Panc1 (cell line): ENCODE measurements at regions not wholly inside any gene's neighbourhood (a gene's known extent, or its start where the extent isn't known, plus 50 kb on each side); places are given as distances from the start of the nearest gene placed in this dataset.
"Not testable (repeated sequence)": the region's sequence is repeated elsewhere in the genome, so short reads cannot be mapped to it uniquely, and the experiment has no call there.

Experiments used
- ATAC-seq: fragments of 200-7000 bp; cut with Tn5 transposase; 2 replicates; pipeline ENCODE4 v1.9.1; 2020; ENCODE audit warnings: mild to moderate bottlenecking, moderate library complexity
- BruUV-seq: library from RNA; stranded (reverse); fragments of 400-500 nt; replicated peaks from 2 replicates; lab custom pipeline; 2021; lab: Mats Ljungman, UMichigan
- CTCF ChIA-PET: fragments of 300-600 bp; sonication (Branson Sonifier 250); formaldehyde crosslinking; loops from one replicate; lab custom pipeline; 2022; ENCODE audit warnings: antibody characterized with exemption; lab: Charles Lee
- POLR2A ChIA-PET: fragments of 300-600 bp; sonication (Branson Sonifier 250); formaldehyde crosslinking; loops from one replicate; lab custom pipeline; 2022; ENCODE audit warnings: antibody characterized with exemption; lab: Charles Lee
- DNase-seq: peaks from one replicate; pipeline ENCODE4 v3.0.0-alpha.2; 2010; ENCODE audit warnings: low read depth, low spot score
- H3K27ac ChIP-seq: 2 replicates; pipeline ENCODE4 v1.5.1; 2011; ENCODE audit warnings: mild to moderate bottlenecking, low read length, inconsistent platforms
- H3K27me3 ChIP-seq: fragments of 200-500 bp; sonication (Bioruptor generic); 2 replicates; pipeline ENCODE4 v1.6.0; 2014; ENCODE audit warnings: low read length, inconsistent platforms; ENCODE audit not compliant: control insufficient read depth, insufficient read depth
- H3K36me3 ChIP-seq: fragments of 200-500 bp; sonication (Bioruptor generic); 2 replicates; pipeline ENCODE4 v1.5.1; 2014; ENCODE audit warnings: inconsistent platforms, mild to moderate bottlenecking, low read length, moderate library complexity; ENCODE audit not compliant: control insufficient read depth, insufficient read depth
- H3K4me1 ChIP-seq: 2 replicates; pipeline ENCODE4 v1.5.1; 2011; ENCODE audit warnings: inconsistent platforms, mild to moderate bottlenecking, low read length, moderate library complexity; ENCODE audit not compliant: control insufficient read depth, insufficient read depth
- H3K4me3 ChIP-seq, 2 experiments: 2 replicates each; pipeline ENCODE4 v1.5.1; 2011 to 2012; ENCODE audit warnings: low read depth in 2 of 2, low read length in 2 of 2, mild to moderate bottlenecking in 2 of 2, inconsistent platforms in 1 of 2, moderate library complexity in 1 of 2
- H3K9me3 ChIP-seq: fragments of 200-500 bp; sonication (Bioruptor generic); 2 replicates; pipeline ENCODE4 v1.5.1; 2014; ENCODE audit warnings: low read depth, mild to moderate bottlenecking, inconsistent platforms, low read length, moderate library complexity; ENCODE audit not compliant: control insufficient read depth, insufficient read depth
- CTCF ChIP-seq: fragments of 450-650 bp; IDR thresholded peaks from 2 replicates; pipeline ENCODE4 v1.5.1; 2017; ENCODE audit warnings: mild to moderate bottlenecking
- POLR2AphosphoS5 ChIP-seq: IDR thresholded peaks from 2 replicates; pipeline ENCODE4 v1.6.1; 2012; ENCODE audit warnings: mild to moderate bottlenecking, low read depth, low read length, moderate library complexity
- REST ChIP-seq, 2 experiments: IDR thresholded peaks; 2 replicates each; pipeline ENCODE4 v1.6.1; 2011 to 2012; ENCODE audit warnings: low read depth in 2 of 2, control low read depth in 1 of 2, low read length in 1 of 2, mild to moderate bottlenecking in 1 of 2, moderate library complexity in 1 of 2; ENCODE audit not compliant: insufficient read depth in 1 of 2
- SIN3A ChIP-seq: IDR thresholded peaks from 2 replicates; pipeline ENCODE4 v1.6.1; 2012; ENCODE audit warnings: low read depth, mild to moderate bottlenecking, low read length, moderate library complexity, borderline replicate concordance; ENCODE audit not compliant: insufficient read depth
- TCF7L2 ChIP-seq: IDR thresholded peaks from 2 replicates; pipeline ENCODE4 v1.6.1; 2011; ENCODE audit warnings: mild to moderate bottlenecking, low read depth, low read length, inconsistent platforms
- in situ Hi-C: cut with HindIII; loops from 2 replicates; pipeline ENCODE4 v1.10.0; 2016; ENCODE audit warnings: low sequenced_read_pairs, low pct_unique_long_range_greater_than_20kb
- intact Hi-C: fragments of 100-400 bp; cut with micrococcal nuclease; formaldehyde crosslinking; loops from one replicate; pipeline ENCODE4 v1.10.0; 2022; ENCODE audit not compliant: unreplicated experiment

- in situ Hi-C loops, result no loop called here
- POLR2A ChIA-PET, result interaction anchor here (0.6 kb wide), 1 partner anchor 587 kb away, joined by 3 read pairs; no protein-coding TSS in a partner anchor
These were observed 52.5 kb upstream of the ROPN1B start for GRCh38 chr3:125916376-125916978.

GRCh38 chr3:125917020-125917549 is 51.9 kb upstream of the ROPN1B start:
- H3K9me3 ChIP-seq, ATAC-seq, BruUV-seq, DNase-seq, CTCF ChIA-PET, H3K4me1 ChIP-seq, H3K36me3 ChIP-seq, H3K27me3 ChIP-seq, POLR2A ChIA-PET, intact Hi-C loops, in situ Hi-C loops: not testable (repeated sequence)
- peak overlapping the region; percentile 79 to 82 for H3K4me3 ChIP-seq
- peak overlapping the region; percentile 83 for H3K27ac ChIP-seq

More at GRCh38 chr3:125916376-125916978, 52.5 kb upstream of the ROPN1B start:
- peak; percentile 16; the same call in 1 of the 2 replicates for TF ChIP-seq CTCF
- TF ChIP-seq REST (IDR thresholded peaks at IDR 0.05; ENCODE audit: insufficient read depth in 1 of 2, low read depth in 2 of 2, low read length in 1 of 2), result 0 out of 4 replicates have a peak, but pooled peaks of 1 of the 2 experiments have one; percentile 22
- TF ChIP-seq SIN3A, result no peak
- TF ChIP-seq TCF7L2, result no peak
- peak; percentile 65 for TF ChIP-seq POLR2AphosphoS5
- H3K9me3 ChIP-seq, result no peaks in the 10 kb centered on the region
- ATAC-seq (peak; percentile 96), DNase-seq (peak; percentile 73)
- H3K27ac ChIP-seq, result peak overlapping the region; percentile 83
- H3K36me3 ChIP-seq, result no peaks in the 10 kb centered on the region
- no TSS peak for BruUV-seq
- CTCF ChIA-PET, result no interaction called here
- H3K27me3 ChIP-seq, result no peaks in the 10 kb centered on the region
- peak overlapping the region; percentile 79 to 82 for H3K4me3 ChIP-seq
- intact Hi-C loops, result no loop called here
- H3K4me1 ChIP-seq, result peaks cover 9% of the 10 kb centered on the region

- DNase-seq, POLR2A ChIA-PET, in situ Hi-C loops, H3K9me3 ChIP-seq, H3K4me3 ChIP-seq, BruUV-seq, intact Hi-C loops, ATAC-seq, H3K4me1 ChIP-seq, H3K27me3 ChIP-seq, H3K36me3 ChIP-seq, CTCF ChIA-PET, H3K27ac ChIP-seq: not testable (repeated sequence)
These were observed 51.0 kb upstream of the ROPN1B start for GRCh38 chr3:125918024-125918423.

- CTCF ChIA-PET, BruUV-seq, in situ Hi-C loops, H3K4me3 ChIP-seq, H3K36me3 ChIP-seq, ATAC-seq, H3K4me1 ChIP-seq, intact Hi-C loops, DNase-seq, H3K27me3 ChIP-seq, POLR2A ChIA-PET, H3K9me3 ChIP-seq, H3K27ac ChIP-seq: not testable (repeated sequence)
These were observed 50.5 kb upstream of the ROPN1B start for GRCh38 chr3:125918451-125918850.

GRCh38 chr3:125918866-125919265 is 50.1 kb upstream of the ROPN1B start:
- intact Hi-C loops, H3K36me3 ChIP-seq, H3K27ac ChIP-seq, H3K4me3 ChIP-seq, ATAC-seq, in situ Hi-C loops, POLR2A ChIA-PET, BruUV-seq, DNase-seq, H3K9me3 ChIP-seq, CTCF ChIA-PET, H3K27me3 ChIP-seq, H3K4me1 ChIP-seq: not testable (repeated sequence)
